AG09309 (cell line): ENCODE measurements at regions not wholly inside any gene's neighbourhood (a gene's known extent, or its start where the extent isn't known, plus 50 kb on each side); places are given as distances from the start of the nearest gene placed in this dataset.

ENCODE experiments used
- DNase-seq: peaks from one replicate; pipeline ENCODE4 v3.0.0-alpha.2; 2010; ENCODE audit warnings: low read depth
- H3K4me3 ChIP-seq: 2 replicates; pipeline ENCODE4 v1.5.1; 2011; ENCODE audit warnings: mild to moderate bottlenecking, low read depth, low read length, moderate library complexity; ENCODE audit not compliant: control insufficient read depth
- TF ChIP-seq, protein P1 (sequence below): IDR thresholded peaks from 2 replicates; pipeline ENCODE4 v1.5.1; 2011; ENCODE audit warnings: mild to moderate bottlenecking, low read depth, low read length, inconsistent platforms; ENCODE audit not compliant: insufficient read depth, control insufficient read depth; ENCODE audit errors: missing control alignments

DNA sequence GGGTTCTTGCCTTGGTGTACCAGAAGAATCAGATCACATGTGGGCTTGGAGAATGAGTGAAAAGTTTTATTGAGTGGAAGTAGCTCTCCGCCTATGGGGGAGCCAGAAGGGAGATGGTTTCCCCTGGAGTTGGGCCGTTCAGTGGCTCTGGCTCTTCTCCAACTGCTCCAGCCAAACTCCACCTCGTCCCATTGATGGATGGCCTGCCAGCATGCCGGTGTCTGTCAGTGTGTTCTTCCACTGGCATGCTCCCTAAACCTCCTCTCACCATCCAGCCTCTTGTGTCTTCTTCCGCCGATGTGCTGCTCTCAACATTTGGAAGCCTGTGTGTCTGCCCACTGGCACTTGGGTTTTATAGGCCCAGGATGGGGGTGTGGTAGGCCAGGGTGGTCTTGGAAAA, 119.4 kb downstream of the MAP3K21 start:
- TF ChIP-seq, protein P1, sequence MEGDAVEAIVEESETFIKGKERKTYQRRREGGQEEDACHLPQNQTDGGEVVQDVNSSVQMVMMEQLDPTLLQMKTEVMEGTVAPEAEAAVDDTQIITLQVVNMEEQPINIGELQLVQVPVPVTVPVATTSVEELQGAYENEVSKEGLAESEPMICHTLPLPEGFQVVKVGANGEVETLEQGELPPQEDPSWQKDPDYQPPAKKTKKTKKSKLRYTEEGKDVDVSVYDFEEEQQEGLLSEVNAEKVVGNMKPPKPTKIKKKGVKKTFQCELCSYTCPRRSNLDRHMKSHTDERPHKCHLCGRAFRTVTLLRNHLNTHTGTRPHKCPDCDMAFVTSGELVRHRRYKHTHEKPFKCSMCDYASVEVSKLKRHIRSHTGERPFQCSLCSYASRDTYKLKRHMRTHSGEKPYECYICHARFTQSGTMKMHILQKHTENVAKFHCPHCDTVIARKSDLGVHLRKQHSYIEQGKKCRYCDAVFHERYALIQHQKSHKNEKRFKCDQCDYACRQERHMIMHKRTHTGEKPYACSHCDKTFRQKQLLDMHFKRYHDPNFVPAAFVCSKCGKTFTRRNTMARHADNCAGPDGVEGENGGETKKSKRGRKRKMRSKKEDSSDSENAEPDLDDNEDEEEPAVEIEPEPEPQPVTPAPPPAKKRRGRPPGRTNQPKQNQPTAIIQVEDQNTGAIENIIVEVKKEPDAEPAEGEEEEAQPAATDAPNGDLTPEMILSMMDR, result no peak
- no peak overlapping the region for H3K4me3 ChIP-seq
- DNase-seq, result no peak

DNA sequence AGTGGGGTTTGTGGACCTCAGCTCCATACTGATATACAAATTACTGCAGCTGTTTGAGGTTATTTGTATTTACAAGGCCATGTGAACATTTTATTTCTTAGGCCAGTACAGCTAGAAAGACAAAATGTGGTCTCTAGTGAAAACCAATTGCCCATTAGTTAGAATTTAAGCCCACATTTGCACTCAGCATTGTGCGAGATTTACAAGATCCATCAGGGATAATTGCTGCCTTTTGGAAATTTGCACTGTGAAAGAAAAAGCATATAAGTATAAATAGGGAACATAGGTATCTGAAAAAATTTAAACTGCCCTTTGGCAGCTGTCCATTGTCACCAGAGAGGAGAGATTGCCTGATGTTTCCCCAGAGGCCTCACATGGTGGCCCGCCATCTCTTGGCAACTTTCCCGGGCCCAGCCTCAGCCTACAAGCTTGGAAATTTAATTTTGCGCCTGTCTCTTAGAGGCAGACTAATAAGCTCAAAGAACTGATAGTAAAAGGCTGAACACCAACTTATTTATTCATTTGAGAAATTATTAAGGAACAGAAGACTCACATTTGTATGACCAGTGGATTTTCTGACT, 120.7 kb downstream of the MAP3K21 start:
- no peak overlapping the region for H3K4me3 ChIP-seq
- no peak for DNase-seq
- TF ChIP-seq, protein P1, result no peak

- H3K4me3 ChIP-seq, result no peak overlapping the region
- no peak for DNase-seq
- TF ChIP-seq, protein P1, result no peak
These were observed 125.2 kb downstream of the MAP3K21 start for GRCh38 chr1:233452724-233453123.

DNA sequence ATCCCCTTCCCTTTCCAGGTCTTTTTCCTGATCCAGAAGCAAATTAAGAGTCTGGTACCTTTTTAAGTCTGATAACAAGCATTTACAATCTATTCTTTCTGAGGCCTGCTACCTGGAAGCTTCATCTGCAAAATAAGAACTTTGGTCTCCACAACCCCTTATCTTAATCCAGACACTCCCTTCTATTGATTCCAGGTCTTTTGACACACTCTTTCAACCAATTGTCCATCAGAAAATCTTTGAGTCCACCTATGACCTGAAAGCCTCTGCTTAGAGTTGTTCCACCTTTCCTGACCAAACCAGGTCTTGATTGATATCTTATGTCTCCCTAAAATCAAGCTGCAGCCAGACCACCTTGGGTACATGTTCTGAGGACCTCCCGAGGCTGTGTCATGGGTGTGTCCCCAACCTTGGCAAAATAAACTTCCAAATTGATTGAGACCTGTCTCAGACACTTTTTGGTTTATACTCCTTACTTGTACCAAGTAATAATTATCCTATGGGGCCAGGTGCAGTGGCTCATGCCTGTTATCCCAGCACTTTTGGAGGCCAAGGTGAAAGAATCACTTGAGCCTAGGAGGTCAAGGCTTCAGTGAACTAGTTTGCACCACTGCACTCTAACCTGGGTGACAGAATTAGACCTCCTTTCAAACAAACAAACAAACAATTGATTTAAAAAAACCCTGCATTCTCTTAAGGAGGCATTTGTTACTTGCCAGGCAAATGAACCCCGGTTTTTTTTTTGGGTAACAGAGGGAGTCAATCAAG, 126.1 kb downstream of the MAP3K21 start:
- DNase-seq, result no peak
- TF ChIP-seq, protein P1, result no peak
- H3K4me3 ChIP-seq, result no peak overlapping the region

DNA sequence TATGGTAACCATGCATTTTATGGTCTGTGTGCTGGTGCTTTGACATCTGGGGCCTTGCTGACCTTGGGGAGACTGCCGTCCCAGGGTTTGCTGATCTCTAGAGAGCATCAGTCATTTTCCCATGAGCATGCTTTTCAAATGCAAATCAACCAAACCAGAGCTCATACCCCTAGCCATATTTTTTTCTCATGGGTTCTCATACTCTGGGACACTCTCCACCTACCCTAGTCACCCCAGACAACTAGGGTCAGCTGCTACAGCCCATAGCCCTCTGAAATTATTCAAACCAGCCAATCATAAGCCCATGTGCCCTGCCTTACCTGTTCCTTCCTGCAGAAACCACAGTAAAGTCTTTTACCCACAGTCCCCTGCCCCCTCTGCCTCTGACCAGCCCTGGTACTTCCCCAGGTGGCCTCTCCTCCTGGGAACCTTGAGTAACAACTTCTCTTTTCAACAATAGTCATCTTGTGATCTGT, 132.0 kb downstream of the MAP3K21 start:
- no peak for DNase-seq
- TF ChIP-seq, protein P1, result no peak
- H3K4me3 ChIP-seq, result no peak overlapping the region

DNA sequence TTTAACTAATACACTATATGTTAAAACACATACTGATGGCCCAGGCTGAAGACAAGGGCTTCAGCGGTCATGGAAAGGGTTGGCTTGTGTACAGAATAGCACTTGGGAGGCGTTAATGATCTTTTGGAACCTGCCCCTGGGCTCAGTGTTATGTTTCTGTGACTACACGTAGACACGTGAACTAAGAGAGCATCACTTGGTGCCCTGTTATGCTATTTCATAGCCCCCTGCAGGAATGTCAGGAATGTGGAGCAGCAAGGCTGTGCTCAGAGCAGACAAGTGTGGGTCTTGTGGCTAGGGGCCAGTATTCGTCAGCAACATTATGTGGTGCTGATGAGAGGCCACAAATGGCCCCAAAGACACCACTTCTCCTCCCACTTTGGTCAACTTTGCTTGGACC, 132.4 kb downstream of the MAP3K21 start:
- DNase-seq, result no peak

More for the DNA sequence above, 132.4 kb downstream of the MAP3K21 start:
- H3K4me3 ChIP-seq, result no peak overlapping the region
- TF ChIP-seq, protein P1, result no peak
